Keratinocyte (primary cell): ENCODE measurements at regions not wholly inside any gene's neighbourhood (a gene's known extent, or its start where the extent isn't known, plus 50 kb on each side); places are given as distances from the start of the nearest gene placed in this dataset.

Experiments
- DNase-seq: peaks from one replicate; pipeline ENCODE4 v3.0.0-alpha.2; 2011; ENCODE audit warnings: low read depth, missing footprints, low spot score
- FAIRE-seq: peaks from 2 replicates; lab custom pipeline; 2011; peaks lifted over from hg19 to GRCh38; lab: Jason Lieb, UNC
- H2AFZ ChIP-seq: 2 replicates; pipeline ENCODE4 v1.6.0; 2012; ENCODE audit warnings: low read length, control low read depth, inconsistent platforms; ENCODE audit not compliant: control insufficient read depth
- H3K27ac ChIP-seq: 2 replicates; pipeline ENCODE4 v1.5.1; 2011; ENCODE audit warnings: low read length; ENCODE audit not compliant: control insufficient read depth, insufficient read depth
- H3K27me3 ChIP-seq: 3 replicates; pipeline ENCODE4 v1.6.0; 2011; ENCODE audit warnings: low read length; ENCODE audit not compliant: control insufficient read depth, insufficient read depth; ENCODE audit errors: extremely low read depth
- H3K36me3 ChIP-seq, 2 experiments: 2 replicates in 1 of 2; 3 replicates in 1 of 2; pipeline ENCODE4 v1.5.1; 2011; ENCODE audit warnings: low read length in 2 of 2, mild to moderate bottlenecking in 1 of 2; ENCODE audit not compliant: control insufficient read depth in 2 of 2, insufficient read depth in 2 of 2; ENCODE audit errors: extremely low read depth in 1 of 2
- H3K4me1 ChIP-seq: 3 replicates; pipeline ENCODE4 v1.5.1; 2011; ENCODE audit warnings: low read length; ENCODE audit not compliant: control insufficient read depth, insufficient read depth; ENCODE audit errors: extremely low read depth
- H3K4me2 ChIP-seq: 3 replicates; pipeline ENCODE4 v1.6.0; 2011; ENCODE audit warnings: low read depth, low read length; ENCODE audit not compliant: control insufficient read depth, insufficient read depth; ENCODE audit errors: extremely low read depth
- H3K4me3 ChIP-seq, 3 experiments: fragments of 200-600 bp in 1 of 3; sonication (generic) in 1 of 3; 2 replicates in 2 of 3; 3 replicates in 1 of 3; pipeline ENCODE4 v1.5.1; 2011 to 2016; ENCODE audit warnings: low read length in 3 of 3, mild to moderate bottlenecking in 3 of 3, control low read depth in 2 of 3, inconsistent platforms in 1 of 3, low read depth in 1 of 3, mixed read lengths in 1 of 3, mixed run types in 1 of 3, moderate library complexity in 1 of 3; ENCODE audit not compliant: control insufficient read depth in 2 of 3, insufficient read depth in 2 of 3; ENCODE audit errors: extremely low read depth in 1 of 3
- H3K79me2 ChIP-seq: 2 replicates; pipeline ENCODE4 v1.6.0; 2012; ENCODE audit warnings: low read length; ENCODE audit not compliant: control insufficient read depth, insufficient read depth
- H3K9ac ChIP-seq: 3 replicates; pipeline ENCODE4 v1.6.0; 2011; ENCODE audit warnings: low read length; ENCODE audit not compliant: control insufficient read depth, insufficient read depth; ENCODE audit errors: extremely low read depth
- H3K9me1 ChIP-seq: 3 replicates; pipeline ENCODE4 v1.6.0; 2011; ENCODE audit warnings: low read length; ENCODE audit not compliant: control insufficient read depth, insufficient read depth; ENCODE audit errors: extremely low read depth
- H3K9me3 ChIP-seq: 2 replicates; pipeline ENCODE4 v1.5.1; 2012; ENCODE audit warnings: low read depth, low read length; ENCODE audit not compliant: control insufficient read depth
- H4K20me1 ChIP-seq: 3 replicates; pipeline ENCODE4 v1.6.0; 2011; ENCODE audit warnings: low read length; ENCODE audit not compliant: control insufficient read depth, insufficient read depth; ENCODE audit errors: extremely low read depth
- CTCF ChIP-seq, 3 experiments: IDR thresholded peaks in 1 of 3; conservative IDR thresholded peaks in 1 of 3; optimal IDR thresholded peaks in 1 of 3; 2 replicates in 2 of 3; 3 replicates in 1 of 3; pipeline versions ENCODE3 to v1.5.1; 2011; ENCODE audit warnings: low read length in 3 of 3, mild to moderate bottlenecking in 3 of 3, moderate library complexity in 2 of 3, control low read depth in 1 of 3, inconsistent platforms in 1 of 3; ENCODE audit not compliant: insufficient read depth in 2 of 3; ENCODE audit errors: extremely low read depth in 1 of 3
- EZH2 ChIP-seq: IDR thresholded peaks from one replicate; pipeline ENCODE4 v1.6.1; 2012; ENCODE audit warnings: inconsistent platforms, mild to moderate bottlenecking, low read length, moderate library complexity
- dilution Hi-C: fragments of 300-500 bp; cut with MboI; formaldehyde crosslinking; loops from one replicate; pipeline ENCODE4 v1.7.0; 2020; ENCODE audit warnings: low sequenced_read_pairs; ENCODE audit not compliant: extremely low pct_ligation_motif_present

DNA sequence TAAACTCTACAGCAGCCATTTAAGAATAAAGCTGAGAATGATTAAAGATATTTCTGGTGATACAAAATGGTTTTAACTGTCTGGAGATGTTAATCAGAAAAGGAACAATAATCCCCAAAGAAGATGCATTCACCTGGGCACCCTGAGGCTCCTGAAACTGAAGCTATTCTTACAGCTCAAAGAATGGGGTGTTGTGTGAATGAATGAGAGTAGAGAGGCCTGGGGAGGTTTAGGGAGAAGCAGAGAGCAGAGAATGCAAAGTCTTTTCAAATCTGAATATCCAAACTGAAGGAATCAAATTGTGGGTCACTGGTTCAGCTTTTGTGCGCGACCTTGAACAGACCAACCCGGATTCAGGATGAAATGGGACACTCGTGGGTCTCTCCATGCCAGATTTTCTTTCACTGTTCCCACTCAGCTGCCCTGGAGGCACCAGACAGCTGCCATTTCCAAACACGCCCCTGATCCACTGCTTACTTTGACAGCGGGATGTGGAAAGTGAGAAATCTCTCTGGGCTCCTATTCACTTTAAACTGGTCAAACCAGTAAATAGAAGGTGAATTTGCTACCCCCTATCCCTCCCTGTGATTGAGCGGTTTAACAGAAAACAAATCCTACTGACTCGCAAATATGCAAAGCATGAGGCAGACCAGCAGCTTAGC is 485.5 kb upstream of the THBS1 start:
- no peaks in the 10 kb centered on the region for H3K27me3 ChIP-seq
- no peak for DNase-seq
- H2AFZ ChIP-seq = peak overlapping the region; percentile 76
- H3K79me2 ChIP-seq = no peaks in the 10 kb centered on the region
- no peak for TF ChIP-seq CTCF (optimal IDR thresholded peaks at IDR 0.05 in 1 of 3, IDR thresholded peaks at IDR 0.05 in 1 of 3, conservative IDR thresholded peaks at IDR 0.05 in 1 of 3; ENCODE audit: extremely low read depth in 1 of 3, insufficient read depth in 2 of 3, low read length in 3 of 3)
- TF ChIP-seq EZH2 = no peak
- no peaks in the 10 kb centered on the region for H4K20me1 ChIP-seq
- H3K9me3 ChIP-seq = no peaks in the 10 kb centered on the region
- dilution Hi-C loops = no loop called here
- no peaks in the 10 kb centered on the region for H3K9me1 ChIP-seq
- H3K4me3 ChIP-seq = no peak overlapping the region
- FAIRE-seq = no peak
- H3K27ac ChIP-seq = no peak overlapping the region
- H3K36me3 ChIP-seq = no peaks in the 10 kb centered on the region
- H3K4me2 ChIP-seq = peak overlapping the region; percentile 8
- H3K4me1 ChIP-seq = peaks cover 9% of the 10 kb centered on the region
- no peak overlapping the region for H3K9ac ChIP-seq

- Histone ChIP-seq H3K4me3 (no peak overlapping the region), H3K9ac (no peak overlapping the region), H3K4me2 (no peak overlapping the region), H3K36me3 (no peaks in the 10 kb centered on the region), H3K9me1 (no peaks in the 10 kb centered on the region), H3K4me1 (peaks cover 9% of the 10 kb centered on the region), H3K27me3 (no peaks in the 10 kb centered on the region), H4K20me1 (no peaks in the 10 kb centered on the region), H3K27ac (no peak overlapping the region), H3K9me3 (no peaks in the 10 kb centered on the region), H2AFZ (no peak overlapping the region), H3K79me2 (no peaks in the 10 kb centered on the region)
- dilution Hi-C loops = no loop called here
- DNase-seq (no peak), FAIRE-seq (peak; percentile 71)
- TF ChIP-seq EZH2 (no peak), CTCF (optimal IDR thresholded peaks at IDR 0.05 in 1 of 3, IDR thresholded peaks at IDR 0.05 in 1 of 3, conservative IDR thresholded peaks at IDR 0.05 in 1 of 3; ENCODE audit: extremely low read depth in 1 of 3, insufficient read depth in 2 of 3, low read length in 3 of 3) (no peak)
These were observed 484.2 kb upstream of the THBS1 start for GRCh38 chr15:39096608-39097205.
